GM18502 (cell line): ENCODE measurements at regions not wholly inside any gene's neighbourhood (a gene's known extent, or its start where the extent isn't known, plus 50 kb on each side); places are given as distances from the start of the nearest gene placed in this dataset.

Experiments used
- ATAC-seq: cut with Tn5 transposase; IDR thresholded peaks from one replicate; pipeline ENCODE4 v1.9.1; 2021; ENCODE audit warnings: mild to moderate bottlenecking; ENCODE audit not compliant: unreplicated experiment, poor library complexity

- no peak for ATAC-seq
Measured at GRCh38 chr17:79153367-79154130, 78.9 kb downstream of the ENGASE start.

GRCh38 chr17:79152636-79153035 lies 78.0 kb downstream of the ENGASE start:
- ATAC-seq: no peak

- ATAC-seq: no peak
Measured at GRCh38 chr17:79152110-79152509, 77.5 kb downstream of the ENGASE start.

- ATAC-seq: no peak
Measured at GRCh38 chr17:79150799-79151198, 76.2 kb downstream of the ENGASE start.

- no peak for ATAC-seq
Measured at GRCh38 chr17:79150035-79150733, 75.6 kb downstream of the ENGASE start.

GRCh38 chr17:79148584-79148983 lies 74.0 kb downstream of the ENGASE start:
- ATAC-seq: no peak

- no peak for ATAC-seq
Measured at GRCh38 chr17:79147746-79148506, 73.3 kb downstream of the ENGASE start.

GRCh38 chr17:79146562-79146961 lies 71.9 kb downstream of the ENGASE start:
- ATAC-seq: no peak

- no peak for ATAC-seq
Measured at GRCh38 chr17:79145548-79145947, 70.9 kb downstream of the ENGASE start.

GRCh38 chr17:79144133-79144532 lies 69.5 kb downstream of the ENGASE start:
- no peak for ATAC-seq

GRCh38 chr17:79142375-79142774 lies 67.8 kb downstream of the ENGASE start:
- ATAC-seq: no peak

GRCh38 chr17:79141578-79142355 lies 67.1 kb downstream of the ENGASE start:
- no peak for ATAC-seq

- no peak for ATAC-seq
Measured at GRCh38 chr17:79138826-79139225, 64.2 kb downstream of the ENGASE start.

GRCh38 chr17:79137789-79138165 lies 63.2 kb downstream of the ENGASE start:
- ATAC-seq: no peak

- ATAC-seq: no peak
Measured at GRCh38 chr17:79137015-79137788, 62.6 kb downstream of the ENGASE start.

- ATAC-seq: no peak
Measured at GRCh38 chr17:79136596-79136995, 62.0 kb downstream of the ENGASE start.
